ENCODE measurements at regions not wholly inside any gene's neighbourhood (a gene's known extent, or its start where the extent isn't known, plus 50 kb on each side); places are given as distances from the start of the nearest gene placed in this dataset.

- TF ChIP-seq CTCF (conservative IDR thresholded peaks at IDR 0.05): no peak
- no peak for TF ChIP-seq ZFX (IDR thresholded peaks at IDR 0.05)
Observed at GRCh38 chr11:50178737-50179136, 146.1 kb downstream of the OR4C45 start.
